Spleen (tissue), 11 donors: ENCODE measurements at regions not wholly inside any gene's neighbourhood (a gene's known extent, or its start where the extent isn't known, plus 50 kb on each side); places are given as distances from the start of the nearest gene placed in this dataset.

Source experiments
- DNase-seq: peaks from one replicate; pipeline ENCODE4 v3.0.0-alpha.2; 2020
- H3K27ac ChIP-seq, 8 donors: fragments of 200-600 bp; sonication (generic) in 7 of 8; 1 replicate in 4 of 8; 2 replicates in 4 of 8; pipeline versions ENCODE4 v1.5.0 to v1.8.0; 2016 to 2021; ENCODE audit warnings: inconsistent platforms in 4 of 8, mild to moderate bottlenecking in 4 of 8, moderate library complexity in 1 of 8
- H3K27me3 ChIP-seq, 7 donors: fragments of 200-600 bp; sonication (generic) in 6 of 7; replicated peaks in 1 of 7; 1 replicate in 4 of 7; 2 replicates in 3 of 7; pipeline versions ENCODE4 v1.5.0 to v1.8.0; 2016 to 2021; ENCODE audit warnings: inconsistent platforms in 3 of 7, mild to moderate bottlenecking in 1 of 7
- H3K36me3 ChIP-seq, 6 donors: fragments of 200-600 bp; sonication (generic) in 5 of 6; 1 replicate in 4 of 6; 2 replicates in 2 of 6; pipeline versions ENCODE4 v1.5.0 to v1.8.0; 2016 to 2021; ENCODE audit warnings: inconsistent platforms in 2 of 6
- H3K4me1 ChIP-seq, 6 donors: fragments of 200-600 bp; sonication (generic) in 5 of 6; 1 replicate in 3 of 6; 2 replicates in 3 of 6; pipeline versions ENCODE4 v1.5.0 to v1.8.0; 2016 to 2021; ENCODE audit warnings: inconsistent platforms in 3 of 6
- H3K4me3 ChIP-seq, 8 donors: fragments of 200-600 bp; sonication (generic) in 7 of 8; 1 replicate in 4 of 8; 2 replicates in 4 of 8; pipeline versions ENCODE4 v1.5.0 to v1.8.0; 2016 to 2021; ENCODE audit warnings: inconsistent platforms in 4 of 8, mild to moderate bottlenecking in 4 of 8, moderate library complexity in 2 of 8
- H3K9me3 ChIP-seq, 8 donors: fragments of 200-600 bp; sonication (generic) in 7 of 8; 1 replicate in 4 of 8; 2 replicates in 4 of 8; pipeline versions ENCODE4 v1.5.0 to v1.8.0; 2016 to 2021; ENCODE audit warnings: inconsistent platforms in 4 of 8
- CTCF ChIP-seq, 11 experiments: fragments of 200-600 bp in 7 of 11; fragments of 450-650 bp in 4 of 11; sonication (generic) in 4 of 11; IDR thresholded peaks in 8 of 11; conservative IDR thresholded peaks in 3 of 11; 1 replicate in 7 of 11; 2 replicates in 4 of 11; pipeline versions ENCODE4 v1.4.0 to v1.8.0; 2016 to 2021; ENCODE audit warnings: antibody characterized with exemption in 11 of 11, inconsistent platforms in 4 of 11, mild to moderate bottlenecking in 1 of 11
- POLR2A ChIP-seq, 3 donors: fragments of 450-650 bp; IDR thresholded peaks; one replicate each; pipeline ENCODE4 v1.5.1; 2017; ENCODE audit warnings: antibody characterized with exemption in 3 of 3, mild to moderate bottlenecking in 1 of 3
- POLR2AphosphoS5 ChIP-seq, 3 donors: sonication (generic); formaldehyde crosslinking; IDR thresholded peaks; one replicate each; pipeline ENCODE4 v1.5.1; 2017; ENCODE audit warnings: antibody characterized with exemption in 3 of 3
- WGBS, 5 donors: extraction: QIAGEN DNeasy Blood & Tissue Kit in 3 of 5; methylation state at CpG; one replicate each; pipeline versions ENCODE4 v1.1.5 to v1.1.7; 2013 to 2018; 5-methylcytosine and 5-hydroxymethylcytosine counted together
- intact Hi-C: fragments of 100-400 bp; cut with DNase I; formaldehyde crosslinking; loops from one replicate; pipeline ENCODE4 v1.15.0; 2023; ENCODE audit warnings: low total_unique reads
- microRNA-seq, 3 donors: library from miRNA; unstranded; fragments of <30 nt; microRNA quantifications; one replicate each; pipeline versions ENCODE4 to v1.1.0, GENCODE V29; 2019 to 2020
- small RNA-seq, 4 donors: library from RNA; depleted of rRNA; stranded (forward); fragments of <200 nt; gene quantifications; one replicate each; pipeline ENCODE3, GENCODE V24; 2016
- donor health status: healthy with polysubstance abuse.
- donor health status: DM: no; HTN: no; CAD: no; lungs with moderate emphysema.
- donor health status: DM: no; HTN: no; CAD: no.
- donor health status: Bipolar disorder and iron deficiency.
- donor health status: healthy.
- donor health status: DM: no; HTN: no; CAD: no.
- donor health status: DM: yes; HTN: yes; CAD: no.

- WGBS, 5 donors: 74 to 91% (median 88%) methylated on average over 3 of the region's 3 CpGs
- Histone ChIP-seq H3K4me1 (no peaks in the 10 kb centered on the region), H3K27ac (no peak overlapping the region), H3K4me3 (no peak overlapping the region), H3K36me3 (no peaks in the 10 kb centered on the region), H3K27me3 (no peaks in the 10 kb centered on the region), H3K9me3 (peaks cover 0 to 3% (median 0%) of the 10 kb centered on the region in 8 donors)
- DNase-seq: no peak
- intact Hi-C loops: no loop called here
- TF ChIP-seq CTCF (IDR thresholded peaks at IDR 0.05 in 8 of 11, conservative IDR thresholded peaks at IDR 0.05 in 3 of 11) (no peak), POLR2A (IDR thresholded peaks at IDR 0.05) (no peak), POLR2AphosphoS5 (IDR thresholded peaks at IDR 0.05) (no peak)
These were observed 75.1 kb upstream of the LUZP2 start for GRCh38 chr11:24421766-24422165.

- Histone ChIP-seq H3K4me1 (no peaks in the 10 kb centered on the region), H3K9me3 (peaks cover 0 to 3% (median 0%) of the 10 kb centered on the region in 8 donors), H3K27ac (no peak overlapping the region), H3K27me3 (no peaks in the 10 kb centered on the region), H3K36me3 (no peaks in the 10 kb centered on the region), H3K4me3 (no peak overlapping the region)
- WGBS, 5 donors: 49 to 67% (median 58%) methylated on average over 1 of the region's 1 CpG
- DNase-seq: no peak
- intact Hi-C loops: no loop called here
- no peak for TF ChIP-seq POLR2A (IDR thresholded peaks at IDR 0.05)
- TF ChIP-seq POLR2AphosphoS5 (IDR thresholded peaks at IDR 0.05): no peak
- TF ChIP-seq CTCF (IDR thresholded peaks at IDR 0.05 in 8 of 11, conservative IDR thresholded peaks at IDR 0.05 in 3 of 11): no peak
These were observed 74.5 kb upstream of the LUZP2 start for GRCh38 chr11:24422376-24422775.

- H3K9me3 ChIP-seq: peaks cover 0 to 9% (median 0%) of the 10 kb centered on the region in 8 donors
- no peak for DNase-seq
- no peak overlapping the region for H3K4me3 ChIP-seq
- 76 to 86% (median 82%) methylated on average over 4 of the region's 4 CpGs for WGBS, 5 donors
- no peaks in the 10 kb centered on the region for H3K36me3 ChIP-seq
- TF ChIP-seq POLR2AphosphoS5 (IDR thresholded peaks at IDR 0.05) (no peak), CTCF (IDR thresholded peaks at IDR 0.05 in 8 of 11, conservative IDR thresholded peaks at IDR 0.05 in 3 of 11) (no peak), POLR2A (IDR thresholded peaks at IDR 0.05) (no peak)
- intact Hi-C loops: no loop called here
- no peaks in the 10 kb centered on the region for H3K4me1 ChIP-seq
- no peak overlapping the region for H3K27ac ChIP-seq
- H3K27me3 ChIP-seq: no peaks in the 10 kb centered on the region
These were observed 59.7 kb upstream of the LUZP2 start for GRCh38 chr11:24437123-24437522.

Small RNAs in the stretch of these regions (microRNA-seq; reads per million reads assigned to microRNA genes)
- 0 reads per million in 3 donors for gene MIR8054

Small RNAs in the stretch of these regions (small RNA-seq; reads per million reads assigned to genes)
- gene AC100767.1 (0 reads per million in 4 donors), gene MIR8054 (0 reads per million in 4 donors), gene RNU6-783P (0 reads per million in 4 donors)
